GM20000 (cell line): ENCODE measurements at regions not wholly inside any gene's neighbourhood (a gene's known extent, or its start where the extent isn't known, plus 50 kb on each side); places are given as distances from the start of the nearest gene placed in this dataset.
"Not testable (repeated sequence)": the region's sequence is repeated elsewhere in the genome, so short reads cannot be mapped to it uniquely, and the experiment has no call there.

Experiments used
- DNase-seq: peaks from one replicate; pipeline ENCODE4 v3.0.0; 2012; ENCODE audit warnings: low spot score
- TF ChIP-seq, protein P1 (sequence below): IDR thresholded peaks from 2 replicates; pipeline ENCODE4 v1.5.1; 2012; ENCODE audit warnings: mild to moderate bottlenecking, control low read depth; ENCODE audit errors: extremely low read depth, missing control alignments

DNA sequence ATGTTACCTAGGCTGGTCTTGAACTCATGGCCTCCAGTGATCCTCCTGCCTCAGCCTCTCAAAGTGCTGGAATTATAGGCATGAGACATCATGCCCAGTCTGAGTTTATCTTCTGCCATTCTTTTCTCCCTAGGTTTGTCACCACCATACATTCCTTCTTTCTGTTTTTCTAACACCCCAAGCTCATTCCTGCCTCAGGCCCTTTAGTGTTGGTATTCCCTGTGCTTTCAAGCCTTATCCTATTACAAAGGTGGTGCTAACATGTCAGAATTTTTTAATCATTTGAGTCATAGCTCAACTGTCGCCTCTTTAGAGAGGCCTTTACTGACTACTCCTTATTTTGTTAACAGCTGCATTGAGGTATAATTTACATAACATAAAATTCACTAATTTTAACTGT is 221.1 kb upstream of the PRSS16 start:
- TF ChIP-seq, protein P1, sequence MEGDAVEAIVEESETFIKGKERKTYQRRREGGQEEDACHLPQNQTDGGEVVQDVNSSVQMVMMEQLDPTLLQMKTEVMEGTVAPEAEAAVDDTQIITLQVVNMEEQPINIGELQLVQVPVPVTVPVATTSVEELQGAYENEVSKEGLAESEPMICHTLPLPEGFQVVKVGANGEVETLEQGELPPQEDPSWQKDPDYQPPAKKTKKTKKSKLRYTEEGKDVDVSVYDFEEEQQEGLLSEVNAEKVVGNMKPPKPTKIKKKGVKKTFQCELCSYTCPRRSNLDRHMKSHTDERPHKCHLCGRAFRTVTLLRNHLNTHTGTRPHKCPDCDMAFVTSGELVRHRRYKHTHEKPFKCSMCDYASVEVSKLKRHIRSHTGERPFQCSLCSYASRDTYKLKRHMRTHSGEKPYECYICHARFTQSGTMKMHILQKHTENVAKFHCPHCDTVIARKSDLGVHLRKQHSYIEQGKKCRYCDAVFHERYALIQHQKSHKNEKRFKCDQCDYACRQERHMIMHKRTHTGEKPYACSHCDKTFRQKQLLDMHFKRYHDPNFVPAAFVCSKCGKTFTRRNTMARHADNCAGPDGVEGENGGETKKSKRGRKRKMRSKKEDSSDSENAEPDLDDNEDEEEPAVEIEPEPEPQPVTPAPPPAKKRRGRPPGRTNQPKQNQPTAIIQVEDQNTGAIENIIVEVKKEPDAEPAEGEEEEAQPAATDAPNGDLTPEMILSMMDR: no peak

DNA sequence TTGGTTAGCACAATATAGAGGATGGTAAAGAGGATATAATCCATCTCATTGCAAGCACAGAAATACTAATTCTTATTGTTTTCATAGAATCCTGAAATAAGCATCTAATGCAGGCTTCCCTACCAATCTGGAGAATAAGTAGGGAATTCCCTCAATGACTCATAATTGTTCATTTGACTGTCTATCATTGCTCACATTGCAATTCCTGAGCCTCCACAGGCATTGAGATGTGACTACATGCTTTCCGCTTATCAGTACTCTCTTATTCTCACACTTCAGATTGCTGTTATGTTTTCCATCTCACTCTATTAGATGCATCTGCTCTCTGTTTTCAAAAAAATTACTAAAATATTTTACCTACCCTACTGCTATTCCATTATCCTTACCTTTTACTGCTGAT is 216.2 kb upstream of the PRSS16 start:
- TF ChIP-seq, protein P1: no peak
- no peak for DNase-seq

More for the DNA sequence above, 221.1 kb upstream of the PRSS16 start:
- DNase-seq: no peak

DNA sequence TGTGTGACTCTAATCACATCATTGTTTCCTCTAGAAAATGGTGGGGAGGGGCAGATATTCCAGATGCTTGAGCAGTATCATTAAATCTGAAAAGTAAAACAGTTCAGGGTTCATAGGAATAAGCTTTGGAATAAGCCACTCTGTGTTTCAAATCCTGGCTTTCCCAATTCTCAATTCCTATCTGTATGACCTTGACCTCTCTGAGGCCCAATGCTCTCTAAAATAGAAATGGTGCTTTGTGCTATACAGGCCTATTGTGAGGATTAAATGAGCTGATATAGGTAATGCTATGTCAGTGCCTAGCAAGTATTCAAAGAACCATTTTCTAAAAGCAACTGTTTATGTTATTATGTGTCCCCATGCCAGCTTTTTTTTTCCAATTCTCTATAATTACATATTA is 209.0 kb upstream of the PRSS16 start:
- no peak for DNase-seq
- TF ChIP-seq, protein P1: no peak

DNA sequence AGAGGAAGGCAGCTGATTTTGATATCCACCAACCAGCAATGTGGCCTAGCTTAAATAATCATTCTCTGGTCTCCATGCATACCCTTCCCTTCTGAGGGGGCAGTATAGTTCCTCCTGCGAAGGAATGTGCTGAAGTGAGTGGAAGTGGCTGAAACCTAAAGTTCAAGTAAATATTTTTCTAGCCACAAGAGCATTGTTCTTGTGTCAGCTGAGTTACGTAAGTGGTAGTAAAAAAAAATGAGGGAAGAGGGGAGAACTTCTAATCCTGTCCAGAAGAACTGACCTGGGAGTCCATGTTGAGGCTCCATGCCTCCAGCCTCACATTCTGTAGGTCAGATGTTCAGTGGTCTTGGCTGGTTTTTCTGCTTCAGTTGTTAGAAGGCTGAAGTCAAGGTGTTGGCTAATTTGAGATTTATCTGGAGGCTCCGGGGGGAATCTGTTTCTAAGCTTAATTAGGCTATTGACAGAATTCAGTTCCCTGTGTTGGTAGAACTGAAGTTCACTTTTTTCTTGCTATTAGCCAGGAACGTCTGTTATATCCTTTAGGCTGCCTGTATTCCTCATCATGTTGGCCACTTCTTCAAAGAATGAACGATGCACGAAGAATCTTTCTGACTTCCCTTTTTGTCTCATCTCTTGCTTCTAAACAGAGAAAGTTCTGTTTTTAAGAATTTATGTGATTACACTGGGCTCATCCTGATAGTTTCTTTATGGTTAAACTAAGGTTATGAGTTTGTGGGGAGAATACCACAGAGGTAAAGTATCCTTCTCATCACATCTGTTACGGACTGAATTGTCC is 207.1 kb upstream of the PRSS16 start:
- DNase-seq: no peak
- TF ChIP-seq, protein P1: no peak

DNA sequence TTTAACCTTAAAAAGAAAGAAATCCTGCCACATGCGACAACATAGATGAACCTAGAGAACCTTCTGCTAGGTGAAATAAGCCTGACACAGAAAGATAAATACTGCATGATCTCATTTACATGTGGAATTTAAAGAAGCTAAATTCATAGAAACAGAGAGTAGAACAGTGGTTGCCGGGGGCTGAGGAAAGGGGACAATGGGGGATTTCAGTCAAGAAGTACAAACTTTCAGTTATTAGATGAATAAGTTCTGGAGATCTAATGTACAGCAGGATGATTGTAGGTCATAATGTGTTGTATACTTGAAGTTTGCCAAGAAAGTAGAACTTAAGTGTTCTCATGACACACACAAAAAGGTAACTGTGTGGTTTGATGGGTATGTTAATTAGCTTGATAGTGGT is 204.3 kb upstream of the PRSS16 start:
- DNase-seq: no peak
- TF ChIP-seq, protein P1: no peak

DNA sequence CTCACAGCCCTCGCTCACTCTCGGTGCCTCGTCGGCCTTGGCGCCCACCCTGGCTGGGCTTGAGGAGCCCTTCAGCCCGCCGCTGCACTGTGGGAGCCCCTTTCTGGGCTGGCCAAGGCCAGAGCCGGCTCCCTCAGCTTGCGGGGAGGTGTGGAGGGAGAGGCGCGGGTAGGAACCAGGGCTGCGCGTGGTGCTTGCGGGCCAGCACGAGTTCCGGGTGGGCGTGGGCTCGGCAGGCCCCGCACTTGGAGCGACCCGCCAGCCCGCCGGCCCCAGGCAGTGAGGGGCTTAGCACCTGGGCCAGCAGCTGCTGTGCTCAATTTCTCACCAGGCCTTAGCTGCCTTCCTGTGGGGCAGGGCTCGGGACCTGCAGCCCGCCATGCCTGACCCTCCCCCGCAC is 202.4 kb upstream of the PRSS16 start:
- not testable (repeated sequence) for DNase-seq

DNA sequence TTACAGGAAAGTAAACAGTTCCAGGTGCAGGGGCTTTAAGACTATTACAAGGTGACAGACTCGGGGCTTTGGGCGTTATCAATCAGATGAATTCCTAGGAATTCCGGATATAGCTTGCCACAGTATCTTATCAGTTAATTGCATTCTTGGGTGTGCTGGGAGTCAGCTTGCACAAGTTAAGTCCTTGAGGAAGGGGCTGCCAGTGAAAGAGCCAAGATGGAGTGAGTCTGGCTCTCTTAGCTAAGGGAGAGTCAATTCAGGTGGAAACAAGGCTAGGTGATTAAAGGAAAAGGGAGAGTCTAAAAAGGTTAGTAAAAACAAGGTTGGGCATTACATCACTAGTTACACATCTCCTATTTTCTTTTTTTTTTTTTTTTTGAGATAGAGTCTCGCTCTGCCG is 199.8 kb upstream of the PRSS16 start:
- DNase-seq: not testable (repeated sequence)

DNA sequence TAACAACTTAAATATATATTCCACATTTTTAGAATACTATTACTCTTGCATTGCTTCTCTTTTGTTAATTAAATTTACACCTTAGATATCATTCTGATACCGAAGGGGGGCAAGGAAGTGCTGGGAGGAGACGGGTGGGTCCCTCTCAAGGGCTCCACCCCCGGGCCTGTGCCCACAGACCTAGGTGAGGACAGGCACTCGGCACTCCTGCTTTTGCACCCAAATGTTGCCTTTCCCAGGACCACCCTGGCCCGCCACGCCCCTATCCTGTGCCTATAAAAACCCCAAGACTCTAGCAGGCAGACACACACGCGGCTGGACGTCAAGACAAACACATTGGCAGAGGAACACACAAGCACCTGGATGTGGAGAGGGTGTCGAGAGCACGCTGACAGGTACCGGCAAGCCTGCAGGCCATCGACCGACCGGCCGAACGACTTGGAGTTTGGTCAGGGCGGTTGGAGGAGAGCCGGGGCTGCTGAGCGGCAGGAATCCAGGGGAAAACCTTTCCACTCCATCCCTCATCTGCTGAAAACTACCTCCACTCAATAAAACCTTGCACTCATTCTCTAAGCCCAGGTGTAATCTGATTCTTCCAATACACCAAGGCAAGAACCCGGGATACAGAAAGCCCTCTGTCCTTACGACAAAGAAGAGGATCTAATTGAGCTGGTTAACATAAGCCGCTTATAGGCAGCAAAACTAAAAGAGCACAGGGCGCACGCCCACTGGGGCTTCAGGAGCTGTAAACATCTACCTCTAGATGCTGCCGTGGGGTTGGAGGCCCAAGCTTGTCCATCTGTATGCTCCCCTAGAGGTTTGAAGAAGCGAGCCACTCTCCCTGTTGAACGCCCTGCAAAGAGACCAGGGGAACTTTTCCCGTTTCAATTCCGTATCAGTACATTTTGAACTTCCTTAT is 197.4 kb upstream of the PRSS16 start:
- DNase-seq: no peak

DNA sequence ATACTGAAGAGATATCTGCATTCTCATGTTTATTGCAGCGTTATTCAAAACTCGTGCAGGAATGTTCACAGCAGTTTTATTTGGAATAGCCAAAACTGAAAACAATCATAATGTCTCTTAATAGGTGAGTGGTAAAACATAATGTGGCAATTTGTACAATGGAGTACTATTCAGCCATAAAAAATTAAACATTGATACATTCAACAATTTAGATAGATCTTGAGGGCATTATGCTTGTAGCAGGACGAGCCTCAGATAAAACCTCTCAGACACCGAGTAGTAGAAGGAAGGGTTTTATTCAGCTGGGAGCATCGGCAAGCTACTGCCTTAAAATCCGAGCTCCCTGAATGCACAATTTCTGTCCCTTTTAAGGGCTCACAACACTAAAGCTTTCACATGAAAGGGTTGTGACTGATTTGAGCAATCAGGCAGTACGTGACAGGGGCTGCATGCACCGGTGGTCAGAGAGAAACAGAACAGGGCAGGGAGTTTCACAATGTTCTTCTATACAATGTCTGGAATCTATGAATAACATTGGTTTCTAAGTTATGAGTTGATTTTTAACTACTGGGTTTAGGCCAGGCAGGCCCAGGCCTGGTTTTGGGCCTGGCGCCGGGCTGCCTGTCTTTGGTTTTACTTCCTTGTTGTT is 195.3 kb upstream of the PRSS16 start:
- DNase-seq: not testable (repeated sequence)

More for the DNA sequence above, 197.4 kb upstream of the PRSS16 start:
- TF ChIP-seq, protein P1: no peak
